ENCODE measurements at regions not wholly inside any gene's neighbourhood (a gene's known extent, or its start where the extent isn't known, plus 50 kb on each side); places are given as distances from the start of the nearest gene placed in this dataset.

GRCh38 chr15:96020797-96021196, 309.7 kb upstream of the NR2F2 start:
- no peak for FAIRE-seq
- H2AFZ ChIP-seq (ENCODE audit: low read length): no peak overlapping the region

More at GRCh38 chr15:96020797-96021196, 309.7 kb upstream of the NR2F2 start:
- Histone ChIP-seq H2BK12ac (ENCODE audit: low read depth, low read length) (no peak overlapping the region), H3K14ac (ENCODE audit: insufficient read length) (no peak overlapping the region), H3K27ac (ENCODE audit: low read depth, low read length) (no peak overlapping the region), H4K5ac (ENCODE audit: insufficient read length, low read depth, low read length) (no peak overlapping the region), H3K23ac (ENCODE audit: insufficient read length) (no peak overlapping the region), H3K4me3 (ENCODE audit: extremely low read depth in 1 of 4, insufficient read depth in 2 of 4, low read depth in 3 of 4, low read length in 4 of 4) (no peak overlapping the region), H3K79me2 (ENCODE audit: control insufficient read depth in 1 of 2, insufficient read depth in 2 of 2, low read length in 2 of 2) (no peaks in the 10 kb centered on the region), H2BK15ac (ENCODE audit: low read length) (no peak overlapping the region), H2AK5ac (ENCODE audit: low read depth, low read length) (no peak overlapping the region), H4K8ac (ENCODE audit: extremely low read depth, insufficient read depth, low read length) (no peak overlapping the region), H3K9me3 (ENCODE audit: insufficient read depth in 2 of 2, low read depth in 1 of 2, low read length in 1 of 2) (0 out of 4 replicates have a peak, but pooled peaks cover 0 to 4% of the 10 kb centered on the region in 2 experiments), H3K18ac (ENCODE audit: extremely low read depth, low read length) (no peak overlapping the region), H2BK120ac (replicated peaks; ENCODE audit: low read depth, low read length) (no peak overlapping the region), H3K56ac (replicated peaks; ENCODE audit: insufficient read length, low read depth, low read length) (no peak overlapping the region), H2BK20ac (ENCODE audit: low read length) (no peak overlapping the region), H3K36me3 (ENCODE audit: control insufficient read depth in 2 of 4, insufficient read depth in 4 of 4, low read length in 3 of 4) (no peaks in the 10 kb centered on the region), H3K4me1 (replicated peaks in 1 of 4; ENCODE audit: control insufficient read depth in 3 of 4, insufficient read depth in 4 of 4, low read length in 3 of 4) (no peaks in the 10 kb centered on the region), H3K4ac (replicated peaks; ENCODE audit: insufficient read length, low read depth, low read length) (no peak overlapping the region), H4K20me1 (replicated peaks in 1 of 2; ENCODE audit: control insufficient read depth in 1 of 2, insufficient read depth in 2 of 2, low read length in 2 of 2) (no peaks in the 10 kb centered on the region), H3K79me1 (ENCODE audit: low read depth, low read length) (no peaks in the 10 kb centered on the region), H3K27me3 (replicated peaks in 1 of 4; ENCODE audit: control insufficient read depth in 3 of 4, extremely low read depth in 1 of 4, insufficient read depth in 3 of 4, low read length in 3 of 4) (no peaks in the 10 kb centered on the region), H4K91ac (replicated peaks; ENCODE audit: insufficient read length, low read length) (no peak overlapping the region), H3K4me2 (ENCODE audit: insufficient read depth in 1 of 2, low read depth in 2 of 2, low read length in 2 of 2) (no peak overlapping the region), H3K9ac (replicated peaks in 1 of 4; ENCODE audit: extremely low read depth in 1 of 4, low read depth in 3 of 4, low read length in 3 of 4) (no peak overlapping the region), H3K23me2 (ENCODE audit: low read depth, low read length) (no peaks in the 10 kb centered on the region), H2BK5ac (ENCODE audit: low read depth, low read length) (no peak overlapping the region)
- TF ChIP-seq RNF2 (IDR thresholded peaks at IDR 0.05; ENCODE audit: borderline replicate concordance, low read depth, low read length, missing control alignments, poor library complexity, severe bottlenecking) (no peak), TAF1 (IDR thresholded peaks at IDR 0.05; ENCODE audit: low read depth, low read length) (no peak), YY1 (IDR thresholded peaks at IDR 0.05; ENCODE audit: low read depth, low read length) (no peak), PHF8 (conservative IDR thresholded peaks at IDR 0.05; ENCODE audit: low read depth, low read length) (no peak), RXRA (IDR thresholded peaks at IDR 0.05; ENCODE audit: insufficient read depth, low read depth, low read length) (no peak), CHD1 (IDR thresholded peaks at IDR 0.05; ENCODE audit: low read depth, low read length) (no peak), CREB1 (IDR thresholded peaks at IDR 0.05) (no peak), SIX5 (IDR thresholded peaks at IDR 0.05; ENCODE audit: low read depth, low read length) (no peak), BRCA1 (IDR thresholded peaks at IDR 0.05; ENCODE audit: low read depth, low read length) (no peak), ATF3 (IDR thresholded peaks at IDR 0.05; ENCODE audit: insufficient read depth, low read depth, low read length) (no peak), TEAD4 (IDR thresholded peaks at IDR 0.05; ENCODE audit: low read depth, low read length) (no peak), USF2 (IDR thresholded peaks at IDR 0.05; ENCODE audit: low read length) (no peak)
- 70% methylated on average over 3 of the region's 3 CpGs; no CpG with 5 or more reads in 1 of the 2 experiments for WGBS, 2 experiments (ENCODE audit: extremely low coverage in 1 of 2, insufficient coverage in 1 of 2, insufficient read length in 1 of 2, insufficient replicate concordance in 2 of 2, low coverage in 1 of 2, low lambda C conversion rate in 2 of 2, missing lambda C conversion rate in 1 of 2)
- no peak for DNase-seq (ENCODE audit: low read depth in 1 of 2, low spot score in 2 of 2)
- ChIA-PET POLR2A (ENCODE audit: partially characterized antibody) (no interaction called here), CTCF (ENCODE audit: partially characterized antibody) (no interaction called here)

Data from H1 (cell line).